ENCODE measurements at regions not wholly inside any gene's neighbourhood (a gene's known extent, or its start where the extent isn't known, plus 50 kb on each side); places are given as distances from the start of the nearest gene placed in this dataset.
"Not testable (repeated sequence)": the region's sequence is repeated elsewhere in the genome, so short reads cannot be mapped to it uniquely, and the experiment has no call there.

DNA sequence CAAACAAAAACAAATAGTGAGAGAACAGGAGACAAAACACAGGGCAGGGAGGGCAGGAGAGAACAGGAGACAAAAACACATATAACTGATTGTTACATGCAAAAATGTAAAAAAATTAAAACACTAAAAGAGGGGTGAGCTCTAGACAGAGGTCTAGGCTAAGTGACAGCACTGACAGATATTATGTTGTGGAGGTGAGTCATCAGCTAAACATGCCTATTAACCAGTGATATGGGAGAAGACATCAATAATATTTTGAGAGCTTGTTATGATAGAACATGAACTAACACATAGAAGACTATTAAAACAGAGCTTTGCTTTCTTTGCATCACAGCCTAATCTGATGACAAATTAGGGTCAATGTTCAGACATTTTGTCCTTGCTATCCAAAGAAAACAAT, 972.7 kb downstream of the PRIM2 start:
- DNase-seq (ENCODE audit: low spot score) (no peak), ATAC-seq (no peak)

DNA sequence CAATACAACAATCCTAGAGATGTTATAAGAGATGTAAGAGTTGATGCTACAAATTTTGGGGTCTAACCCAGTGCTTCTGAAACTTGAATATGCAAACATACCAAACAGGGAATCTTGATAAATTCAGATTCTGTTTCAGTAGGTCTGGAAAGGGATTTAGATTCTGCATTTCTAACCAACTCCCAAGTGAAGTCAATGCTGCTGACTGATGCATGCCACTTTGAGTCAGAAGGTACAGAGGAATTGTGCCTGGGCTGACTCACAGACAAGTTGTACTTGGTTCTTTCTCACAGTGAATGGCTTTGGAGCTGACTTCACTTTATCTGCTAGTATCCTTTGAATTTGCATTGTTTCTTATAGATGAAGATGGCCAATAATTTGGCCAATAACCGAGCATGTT, 973.9 kb downstream of the PRIM2 start:
- DNase-seq (ENCODE audit: low spot score); ATAC-seq: not testable (repeated sequence)

DNA sequence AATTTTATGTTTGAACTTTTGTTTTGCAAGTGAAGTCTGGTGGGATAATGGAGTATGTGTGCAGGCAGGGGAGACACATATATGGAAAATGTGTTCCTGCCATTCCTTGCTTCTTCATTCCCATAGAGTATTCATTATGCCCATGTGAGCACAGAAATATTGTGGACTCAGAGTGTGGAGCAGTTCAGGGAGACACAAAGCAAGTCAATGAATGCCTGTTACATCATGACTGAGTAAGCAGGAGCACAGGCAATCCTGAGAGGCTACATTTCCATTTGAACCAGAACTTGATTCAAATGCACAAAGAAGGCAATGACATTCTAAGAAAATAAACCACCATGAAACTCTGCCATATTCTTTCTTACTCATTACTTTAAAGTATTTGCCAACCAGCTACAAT, 990.5 kb downstream of the PRIM2 start:
- not testable (repeated sequence) for DNase-seq (ENCODE audit: low spot score); ATAC-seq

DNA sequence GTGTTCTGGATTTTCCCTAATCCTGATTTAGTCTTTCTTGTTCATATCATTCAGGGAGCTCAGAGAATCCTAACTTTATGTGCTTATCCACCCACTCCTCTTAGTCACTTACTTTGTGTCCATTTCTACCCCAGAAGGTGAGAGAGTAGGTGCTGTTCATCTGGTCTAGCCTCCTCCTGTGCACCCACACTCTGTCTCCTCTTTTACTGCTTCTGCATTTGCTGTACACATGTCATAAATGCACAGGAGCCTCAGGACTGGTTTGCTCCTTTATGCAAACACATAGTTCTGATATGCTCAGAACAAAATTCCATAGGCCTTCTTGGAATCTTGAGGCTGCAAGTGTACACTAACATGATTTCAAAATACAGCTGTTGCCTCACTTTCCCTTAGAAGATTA, 1014.7 kb downstream of the PRIM2 start:
- DNase-seq (ENCODE audit: low spot score): not testable (repeated sequence)

DNA sequence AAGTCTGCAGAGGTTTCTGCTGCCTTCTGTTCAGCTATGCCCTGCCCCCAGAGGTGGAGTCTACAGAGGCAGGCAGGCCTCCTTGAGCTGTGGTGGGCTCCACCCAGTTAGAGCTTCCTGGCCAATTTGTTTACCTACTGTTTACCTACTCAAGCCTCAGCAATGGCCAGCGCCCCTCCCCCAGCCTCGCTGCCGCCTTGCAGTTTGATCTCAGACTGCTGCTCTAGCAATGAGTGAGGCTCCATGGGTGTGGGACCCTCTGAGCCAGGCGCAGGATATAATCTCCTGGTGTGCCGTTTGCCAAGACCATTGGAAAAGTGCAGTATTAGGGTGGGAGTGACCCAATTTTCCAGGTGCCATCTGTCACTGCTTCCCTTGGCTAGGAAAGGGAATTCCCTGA, 1024.9 kb downstream of the PRIM2 start:
- DNase-seq (ENCODE audit: low spot score); ATAC-seq: not testable (repeated sequence)

More for the DNA sequence above, 1014.7 kb downstream of the PRIM2 start:
- ATAC-seq: not testable (repeated sequence)

DNA sequence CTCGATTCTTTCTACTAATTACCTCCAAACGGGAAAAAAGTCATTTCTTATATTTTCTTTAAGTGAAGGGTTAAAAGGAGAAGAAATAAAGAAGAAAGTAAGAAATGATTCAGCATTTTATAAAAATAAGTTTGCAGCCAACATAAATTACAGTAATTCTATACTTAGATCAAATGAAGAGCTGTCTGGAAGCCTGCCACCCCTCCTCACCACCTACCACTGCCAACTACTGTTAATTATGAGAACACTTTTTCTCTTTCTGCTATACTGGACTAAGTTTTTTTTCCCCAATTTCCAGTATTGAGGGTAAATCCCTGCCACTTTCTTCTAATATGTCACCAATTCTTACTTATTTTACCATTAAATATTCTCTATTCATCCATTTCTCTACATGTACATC, 1030.1 kb downstream of the PRIM2 start:
- not testable (repeated sequence) for ATAC-seq

DNA sequence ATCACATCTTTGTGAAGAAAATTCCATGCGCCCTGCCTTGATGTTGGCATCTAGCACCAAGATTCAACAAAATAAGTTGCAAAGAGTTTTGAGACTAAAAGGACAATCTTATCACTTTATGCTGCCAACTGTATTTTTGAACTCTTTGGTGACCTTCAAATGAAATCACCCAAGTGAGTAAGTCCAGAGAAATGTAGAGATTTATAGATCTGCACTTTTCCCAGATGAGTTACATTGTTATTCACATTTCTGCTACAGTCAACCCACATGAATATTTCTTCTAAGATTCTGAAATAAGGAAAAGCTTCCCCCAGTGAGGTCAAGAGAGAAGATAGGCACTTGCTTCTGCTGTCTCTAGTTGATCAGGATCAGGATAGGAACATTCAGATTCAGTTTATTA, 1034.2 kb downstream of the PRIM2 start:
- ATAC-seq: not testable (repeated sequence)

More for the DNA sequence above, 1030.1 kb downstream of the PRIM2 start:
- DNase-seq (ENCODE audit: low spot score): not testable (repeated sequence)

DNA sequence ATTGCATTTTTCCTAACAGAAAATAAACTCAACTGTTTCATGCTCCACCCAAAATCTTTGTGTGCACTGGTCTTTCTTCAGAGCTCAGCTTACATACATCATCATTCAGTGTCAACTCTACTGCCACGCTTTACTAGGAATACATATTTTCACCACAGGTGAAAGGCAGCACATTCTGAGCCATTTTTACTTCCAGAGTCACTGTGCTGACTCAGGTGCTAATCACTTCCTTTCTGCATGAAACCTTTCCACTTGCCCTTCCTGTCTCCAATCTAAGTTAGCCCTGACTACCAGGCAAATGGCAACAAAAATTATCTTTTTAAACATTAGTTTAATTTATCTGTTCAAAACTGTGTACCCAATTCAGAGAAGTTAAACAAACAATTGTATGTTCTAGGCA, 1041.0 kb downstream of the PRIM2 start:
- not testable (repeated sequence) for DNase-seq (ENCODE audit: low spot score); ATAC-seq

More for the DNA sequence above, 1034.2 kb downstream of the PRIM2 start:
- not testable (repeated sequence) for DNase-seq (ENCODE audit: low spot score)

DNA sequence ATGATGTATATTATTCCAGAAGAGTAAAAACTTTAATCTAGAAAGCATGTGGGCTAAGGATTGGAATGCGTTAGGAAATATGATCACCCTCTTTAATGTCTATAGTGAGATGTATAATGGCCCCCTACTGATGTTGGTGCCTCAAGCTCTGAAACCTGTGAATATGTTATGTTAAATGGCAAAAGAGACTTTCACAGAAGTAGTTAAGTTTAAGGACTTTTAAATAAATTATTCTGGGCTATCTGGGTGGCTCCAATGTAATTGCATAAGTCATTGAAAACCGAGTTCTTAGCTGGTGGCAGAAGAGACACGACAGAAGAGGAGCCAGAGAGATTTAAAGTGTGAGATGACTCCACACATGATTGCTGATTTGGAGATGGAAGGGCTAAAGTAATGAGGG, 1048.4 kb downstream of the PRIM2 start:
- DNase-seq (ENCODE audit: low spot score): not testable (repeated sequence)

DNA sequence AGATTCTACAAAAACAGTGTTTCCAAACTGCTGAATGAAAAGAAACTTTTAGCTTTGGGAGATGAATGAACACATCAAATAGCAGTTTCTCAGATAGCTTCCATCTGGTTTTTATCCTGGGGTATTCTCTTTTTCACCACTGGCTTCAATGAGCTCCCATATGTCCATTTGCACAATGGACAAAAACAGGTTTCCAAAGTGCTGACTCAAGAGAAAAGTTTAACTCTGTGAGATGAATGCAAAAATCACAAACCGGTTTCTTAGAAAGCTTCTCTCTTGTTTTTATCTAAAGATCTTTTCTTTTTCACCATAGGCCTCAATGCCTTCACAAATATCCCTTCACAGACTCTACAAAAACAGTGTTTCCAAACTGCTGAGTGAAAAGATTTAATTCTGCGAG, 1089.2 kb downstream of the PRIM2 start:
- not testable (repeated sequence) for ATAC-seq; DNase-seq (ENCODE audit: low spot score)

More for the DNA sequence above, 1048.4 kb downstream of the PRIM2 start:
- ATAC-seq: not testable (repeated sequence)

DNA sequence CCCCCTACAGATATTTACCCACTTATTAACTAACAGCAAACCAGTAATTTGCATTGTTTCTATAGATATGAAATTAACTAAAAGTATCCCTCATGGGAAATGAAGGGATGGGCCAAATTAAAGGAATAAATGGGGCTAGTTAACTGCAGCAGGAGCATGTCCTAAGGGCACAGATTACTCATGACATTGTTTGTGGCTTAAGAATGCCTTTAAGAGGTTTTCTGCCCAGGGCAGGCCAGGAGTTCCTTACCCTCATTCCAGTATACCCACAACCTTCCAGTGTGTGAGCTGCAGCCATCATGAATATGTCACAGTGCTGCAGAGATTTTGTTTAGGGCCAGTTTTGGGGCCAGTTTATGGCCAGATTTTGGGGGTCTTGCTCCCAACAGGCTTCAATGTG, 1101.9 kb downstream of the PRIM2 start:
- DNase-seq (ENCODE audit: low spot score) (no peak), ATAC-seq (no peak)

Data from left lobe of liver (tissue), 2 donors.